Activated CD8-positive, alpha-beta memory T cell treated with anti-CD3 and anti-CD28 coated beads, Interleukin-2, amount 50 U/mL, for 24 hours (primary cell): ENCODE measurements at regions not wholly inside any gene's neighbourhood (a gene's known extent, or its start where the extent isn't known, plus 50 kb on each side); places are given as distances from the start of the nearest gene placed in this dataset.

ENCODE experiments used
- DNase-seq: peaks from one replicate; pipeline ENCODE4 v3.0.0-alpha.2; 2020; ENCODE audit errors: extremely low read depth

GRCh38 chr2:9156483-9156882 lies 50.1 kb upstream of the ASAP2 start:
- no peak for DNase-seq

- no peak for DNase-seq
These were observed 52.6 kb upstream of the ASAP2 start for GRCh38 chr2:9154061-9154460.

- DNase-seq = no peak
These were observed 53.0 kb upstream of the ASAP2 start for GRCh38 chr2:9153643-9153980.

- DNase-seq = no peak
These were observed 53.5 kb upstream of the ASAP2 start for GRCh38 chr2:9152975-9153642.

- no peak for DNase-seq
These were observed 55.7 kb upstream of the ASAP2 start for GRCh38 chr2:9150906-9151305.

- no peak for DNase-seq
These were observed 56.1 kb upstream of the ASAP2 start for GRCh38 chr2:9150568-9150900.

- DNase-seq = no peak
These were observed 56.7 kb upstream of the ASAP2 start for GRCh38 chr2:9149726-9150567.

GRCh38 chr2:9149388-9149660 lies 57.3 kb upstream of the ASAP2 start:
- no peak for DNase-seq

- DNase-seq = no peak
These were observed 60.0 kb upstream of the ASAP2 start for GRCh38 chr2:9146646-9147045.

GRCh38 chr2:9145752-9146430 lies 60.7 kb upstream of the ASAP2 start:
- no peak for DNase-seq

GRCh38 chr2:9145109-9145751 lies 61.4 kb upstream of the ASAP2 start:
- DNase-seq = no peak

GRCh38 chr2:9144617-9145016 lies 62.0 kb upstream of the ASAP2 start:
- DNase-seq = no peak

GRCh38 chr2:9144046-9144445 lies 62.6 kb upstream of the ASAP2 start:
- DNase-seq = no peak

GRCh38 chr2:9143264-9143815 lies 63.3 kb upstream of the ASAP2 start:
- no peak for DNase-seq

- DNase-seq = peak; percentile 66
These were observed 63.9 kb upstream of the ASAP2 start for GRCh38 chr2:9142551-9143263.

- DNase-seq = no peak
These were observed 64.7 kb upstream of the ASAP2 start for GRCh38 chr2:9141706-9142460.

GRCh38 chr2:9141091-9141667 lies 65.4 kb upstream of the ASAP2 start:
- DNase-seq = no peak

- no peak for DNase-seq
These were observed 66.0 kb upstream of the ASAP2 start for GRCh38 chr2:9140645-9141044.

- peak; percentile 30 for DNase-seq
These were observed 66.8 kb upstream of the ASAP2 start for GRCh38 chr2:9139491-9140443.
